GM18870 (cell line): ENCODE measurements at regions not wholly inside any gene's neighbourhood (a gene's known extent, or its start where the extent isn't known, plus 50 kb on each side); places are given as distances from the start of the nearest gene placed in this dataset.
"Not testable (repeated sequence)": the region's sequence is repeated elsewhere in the genome, so short reads cannot be mapped to it uniquely, and the experiment has no call there.

Experiments
- ATAC-seq: cut with Tn5 transposase; IDR thresholded peaks from one replicate; pipeline ENCODE4 v1.9.1; 2021; ENCODE audit warnings: moderate library complexity; ENCODE audit not compliant: unreplicated experiment

GRCh38 chr3:64392001-64392400 lies 166.7 kb upstream of the PRICKLE2 start:
- ATAC-seq: no peak

GRCh38 chr3:64390893-64391292 lies 165.6 kb upstream of the PRICKLE2 start:
- no peak for ATAC-seq

- ATAC-seq: no peak
Measured at GRCh38 chr3:64388886-64389285, 163.6 kb upstream of the PRICKLE2 start.

GRCh38 chr3:64387688-64388087 lies 162.4 kb upstream of the PRICKLE2 start:
- ATAC-seq: no peak

- no peak for ATAC-seq
Measured at GRCh38 chr3:64385277-64385676, 160.0 kb upstream of the PRICKLE2 start.

GRCh38 chr3:64384561-64384960 lies 159.3 kb upstream of the PRICKLE2 start:
- no peak for ATAC-seq

- no peak for ATAC-seq
Measured at GRCh38 chr3:64382153-64382552, 156.9 kb upstream of the PRICKLE2 start.

GRCh38 chr3:64381367-64381766 lies 156.1 kb upstream of the PRICKLE2 start:
- ATAC-seq: no peak

GRCh38 chr3:64380546-64380945 lies 155.3 kb upstream of the PRICKLE2 start:
- no peak for ATAC-seq

- ATAC-seq: no peak
Measured at GRCh38 chr3:64379221-64379620, 154.0 kb upstream of the PRICKLE2 start.

- no peak for ATAC-seq
Measured at GRCh38 chr3:64377942-64378341, 152.7 kb upstream of the PRICKLE2 start.

- ATAC-seq: no peak
Measured at GRCh38 chr3:64375737-64376136, 150.5 kb upstream of the PRICKLE2 start.

- ATAC-seq: no peak
Measured at GRCh38 chr3:64369390-64369789, 144.1 kb upstream of the PRICKLE2 start.

- no peak for ATAC-seq
Measured at GRCh38 chr3:64368257-64369020, 143.2 kb upstream of the PRICKLE2 start.

- no peak for ATAC-seq
Measured at GRCh38 chr3:64365877-64366276, 140.6 kb upstream of the PRICKLE2 start.

- ATAC-seq: no peak
Measured at GRCh38 chr3:64363842-64364241, 138.6 kb upstream of the PRICKLE2 start.

- no peak for ATAC-seq
Measured at GRCh38 chr3:64361962-64362735, 136.9 kb upstream of the PRICKLE2 start.

- ATAC-seq: not testable (repeated sequence)
Measured at GRCh38 chr3:64361036-64361435, 135.8 kb upstream of the PRICKLE2 start.

- ATAC-seq: no peak
Measured at GRCh38 chr3:64360280-64360679, 135.0 kb upstream of the PRICKLE2 start.

- ATAC-seq: no peak
Measured at GRCh38 chr3:64359735-64360134, 134.5 kb upstream of the PRICKLE2 start.

GRCh38 chr3:64358853-64359252 lies 133.6 kb upstream of the PRICKLE2 start:
- ATAC-seq: no peak

GRCh38 chr3:64358176-64358575 lies 132.9 kb upstream of the PRICKLE2 start:
- ATAC-seq: no peak
